IPS-20b (cell line): ENCODE measurements at regions not wholly inside any gene's neighbourhood (a gene's known extent, or its start where the extent isn't known, plus 50 kb on each side); places are given as distances from the start of the nearest gene placed in this dataset.

Source experiments
- H3K27ac ChIP-seq: one replicate; pipeline ENCODE4 v1.5.1; 2013; ENCODE audit warnings: low read length
- H3K27me3 ChIP-seq: 2 replicates; pipeline ENCODE4 v1.6.1; 2013; ENCODE audit warnings: mild to moderate bottlenecking, low read length, inconsistent platforms; ENCODE audit not compliant: insufficient read depth
- H3K36me3 ChIP-seq: 2 replicates; pipeline ENCODE4 v1.6.1; 2013; ENCODE audit warnings: low read depth, mild to moderate bottlenecking, inconsistent platforms, low read length, moderate library complexity; ENCODE audit not compliant: insufficient read depth
- H3K4me1 ChIP-seq: 2 replicates; pipeline ENCODE4 v1.6.1; 2013; ENCODE audit warnings: mild to moderate bottlenecking, control low read depth, inconsistent platforms, low read length, moderate library complexity; ENCODE audit not compliant: insufficient read depth
- H3K4me3 ChIP-seq: 2 replicates; pipeline ENCODE4 v1.5.1; 2013; ENCODE audit warnings: mild to moderate bottlenecking, low read length, inconsistent platforms
- H3K9ac ChIP-seq: 2 replicates; pipeline ENCODE4 v1.6.1; 2013; ENCODE audit warnings: low read depth, mild to moderate bottlenecking, inconsistent platforms, low read length, moderate library complexity
- H3K9me3 ChIP-seq: 2 replicates; pipeline ENCODE4 v1.6.1; 2013; ENCODE audit warnings: mild to moderate bottlenecking, low read depth, low read length, inconsistent platforms; ENCODE audit not compliant: insufficient read depth

DNA sequence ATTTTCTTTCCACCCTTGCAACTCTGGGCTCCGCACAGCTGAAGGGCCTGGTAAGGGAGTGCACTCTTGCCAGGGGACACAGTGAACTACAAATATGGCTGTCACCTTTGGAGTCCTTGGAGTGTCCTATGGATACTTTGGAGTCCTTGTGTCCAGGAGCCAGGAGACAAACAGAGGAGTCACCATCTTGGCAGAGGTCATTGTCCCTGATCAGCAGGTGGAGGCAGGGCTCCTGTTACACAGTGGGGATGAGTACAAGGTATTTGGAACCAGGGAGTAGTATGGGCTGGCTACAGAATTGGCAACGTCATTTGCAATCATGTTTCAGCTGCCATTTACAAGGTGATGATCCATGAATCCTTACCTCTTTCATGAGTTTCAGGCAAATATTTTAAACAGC, 132.5 kb downstream of the FAM161A start:
- no peak overlapping the region for H3K4me3 ChIP-seq
- no peak overlapping the region for H3K27ac ChIP-seq
- no peak overlapping the region for H3K9ac ChIP-seq
- no peaks in the 10 kb centered on the region for H3K4me1 ChIP-seq
- no peaks in the 10 kb centered on the region for H3K9me3 ChIP-seq
- H3K27me3 ChIP-seq, result no peaks in the 10 kb centered on the region
- no peaks in the 10 kb centered on the region for H3K36me3 ChIP-seq

DNA sequence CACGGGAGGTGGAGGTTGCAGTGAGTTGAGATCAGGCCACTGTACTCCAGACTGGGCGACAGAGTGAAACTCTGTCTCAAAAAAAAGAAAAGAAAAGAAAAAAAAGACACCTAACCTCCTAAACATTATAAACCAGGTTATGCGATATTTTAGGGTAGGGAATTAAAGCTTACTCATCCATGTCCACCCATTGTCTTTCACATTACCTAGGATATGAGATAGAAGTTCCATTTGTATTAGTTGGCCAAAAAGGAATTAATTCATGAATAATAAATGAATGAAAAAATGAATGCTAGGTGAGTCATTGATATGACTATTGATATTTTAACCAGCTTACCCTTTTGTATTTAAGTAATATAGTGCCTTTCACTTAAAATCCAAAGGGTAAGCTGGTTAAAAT, 132.9 kb downstream of the FAM161A start:
- H3K9ac ChIP-seq, result no peak overlapping the region
- no peak overlapping the region for H3K27ac ChIP-seq
- H3K27me3 ChIP-seq, result no peaks in the 10 kb centered on the region
- H3K4me3 ChIP-seq, result no peak overlapping the region
- no peaks in the 10 kb centered on the region for H3K4me1 ChIP-seq
- H3K36me3 ChIP-seq, result no peaks in the 10 kb centered on the region
- no peaks in the 10 kb centered on the region for H3K9me3 ChIP-seq

GRCh38 chr2:61718965-61719364, 134.9 kb downstream of the FAM161A start:
- no peak overlapping the region for H3K9ac ChIP-seq
- H3K27me3 ChIP-seq, result no peaks in the 10 kb centered on the region
- H3K4me1 ChIP-seq, result no peaks in the 10 kb centered on the region
- no peaks in the 10 kb centered on the region for H3K9me3 ChIP-seq
- no peaks in the 10 kb centered on the region for H3K36me3 ChIP-seq
- no peak overlapping the region for H3K4me3 ChIP-seq
- no peak overlapping the region for H3K27ac ChIP-seq

DNA sequence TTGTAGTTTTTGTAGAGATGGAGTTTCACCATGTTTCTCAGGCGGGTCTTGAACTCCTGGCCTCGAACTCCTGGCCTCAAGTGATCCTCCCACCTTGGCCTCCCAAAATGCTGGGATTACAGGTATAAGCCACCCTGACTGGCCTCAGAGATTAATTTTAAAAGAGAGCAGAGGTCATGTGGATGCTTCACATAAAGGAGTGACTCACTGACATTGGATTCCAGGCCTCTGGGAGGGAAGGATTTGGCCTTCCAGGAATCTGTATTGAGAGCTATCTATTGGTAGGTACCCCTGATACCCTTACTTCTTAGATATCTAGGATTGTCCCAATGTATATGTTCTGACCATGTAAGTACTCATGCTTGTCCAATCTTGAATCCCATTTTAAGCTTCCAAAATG, 138.4 kb downstream of the FAM161A start:
- H3K9me3 ChIP-seq, result no peaks in the 10 kb centered on the region
- no peaks in the 10 kb centered on the region for H3K36me3 ChIP-seq
- no peaks in the 10 kb centered on the region for H3K27me3 ChIP-seq
- H3K4me3 ChIP-seq, result no peak overlapping the region
- no peaks in the 10 kb centered on the region for H3K4me1 ChIP-seq
- H3K9ac ChIP-seq, result no peak overlapping the region
- no peak overlapping the region for H3K27ac ChIP-seq

DNA sequence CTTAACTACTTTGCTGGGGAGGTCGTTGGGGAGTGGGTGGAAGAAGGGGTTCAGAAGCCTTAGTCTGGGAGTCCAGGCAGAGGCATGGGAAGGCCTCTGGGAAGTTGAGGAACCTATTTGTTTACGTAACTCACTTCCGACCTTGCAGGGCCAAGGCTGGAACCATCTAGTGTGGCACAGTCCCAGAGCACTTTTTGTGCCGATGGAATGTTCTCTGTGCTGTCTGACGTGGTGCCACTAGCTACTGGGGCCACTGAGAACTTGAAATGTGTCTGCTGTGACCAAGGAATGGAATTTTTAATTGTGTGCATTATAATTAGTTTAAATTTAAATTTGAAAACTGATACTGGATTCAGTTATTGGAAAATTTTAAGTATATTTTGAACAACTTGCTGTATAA, 139.7 kb downstream of the FAM161A start:
- Histone ChIP-seq H3K4me1 (no peaks in the 10 kb centered on the region), H3K9me3 (no peaks in the 10 kb centered on the region), H3K27me3 (no peaks in the 10 kb centered on the region), H3K36me3 (no peaks in the 10 kb centered on the region), H3K9ac (no peak overlapping the region), H3K27ac (no peak overlapping the region), H3K4me3 (no peak overlapping the region)

GRCh38 chr2:61713457-61713856, 140.4 kb downstream of the FAM161A start:
- Histone ChIP-seq H3K36me3 (no peaks in the 10 kb centered on the region), H3K9me3 (no peaks in the 10 kb centered on the region), H3K9ac (no peak overlapping the region), H3K4me3 (no peak overlapping the region), H3K4me1 (no peaks in the 10 kb centered on the region), H3K27ac (no peak overlapping the region), H3K27me3 (no peaks in the 10 kb centered on the region)

DNA sequence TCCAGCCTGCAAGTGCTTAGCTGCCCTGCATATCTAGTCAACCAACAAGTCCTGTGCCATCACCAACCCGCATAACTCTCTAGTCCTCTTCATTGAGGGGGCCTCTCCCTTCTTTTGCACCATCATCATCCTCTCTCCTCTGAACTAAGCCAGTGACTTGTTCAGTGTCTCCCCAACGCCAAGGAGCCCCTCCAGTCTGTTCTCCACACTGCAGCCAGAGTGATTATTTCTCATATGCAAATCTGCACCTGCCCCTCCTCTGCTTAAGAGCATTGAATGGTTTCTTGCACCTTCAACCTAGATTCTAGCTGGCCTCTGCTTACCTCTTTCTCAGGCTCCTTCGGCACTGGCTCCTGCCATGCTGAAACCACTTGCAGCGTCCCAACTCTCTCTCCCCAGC, 141.8 kb downstream of the FAM161A start:
- Histone ChIP-seq H3K9me3 (no peaks in the 10 kb centered on the region), H3K27ac (no peak overlapping the region)

GRCh38 chr2:61710711-61711110, 143.1 kb downstream of the FAM161A start:
- H3K36me3 ChIP-seq, result no peaks in the 10 kb centered on the region
- no peak overlapping the region for H3K9ac ChIP-seq
- no peaks in the 10 kb centered on the region for H3K27me3 ChIP-seq
- H3K4me3 ChIP-seq, result no peak overlapping the region
- no peaks in the 10 kb centered on the region for H3K4me1 ChIP-seq
- no peaks in the 10 kb centered on the region for H3K9me3 ChIP-seq
- H3K27ac ChIP-seq, result no peak overlapping the region

More for the DNA sequence above, 141.8 kb downstream of the FAM161A start:
- no peaks in the 10 kb centered on the region for H3K4me1 ChIP-seq
- H3K4me3 ChIP-seq, result no peak overlapping the region
- no peaks in the 10 kb centered on the region for H3K27me3 ChIP-seq
- no peaks in the 10 kb centered on the region for H3K36me3 ChIP-seq
- H3K9ac ChIP-seq, result no peak overlapping the region

DNA sequence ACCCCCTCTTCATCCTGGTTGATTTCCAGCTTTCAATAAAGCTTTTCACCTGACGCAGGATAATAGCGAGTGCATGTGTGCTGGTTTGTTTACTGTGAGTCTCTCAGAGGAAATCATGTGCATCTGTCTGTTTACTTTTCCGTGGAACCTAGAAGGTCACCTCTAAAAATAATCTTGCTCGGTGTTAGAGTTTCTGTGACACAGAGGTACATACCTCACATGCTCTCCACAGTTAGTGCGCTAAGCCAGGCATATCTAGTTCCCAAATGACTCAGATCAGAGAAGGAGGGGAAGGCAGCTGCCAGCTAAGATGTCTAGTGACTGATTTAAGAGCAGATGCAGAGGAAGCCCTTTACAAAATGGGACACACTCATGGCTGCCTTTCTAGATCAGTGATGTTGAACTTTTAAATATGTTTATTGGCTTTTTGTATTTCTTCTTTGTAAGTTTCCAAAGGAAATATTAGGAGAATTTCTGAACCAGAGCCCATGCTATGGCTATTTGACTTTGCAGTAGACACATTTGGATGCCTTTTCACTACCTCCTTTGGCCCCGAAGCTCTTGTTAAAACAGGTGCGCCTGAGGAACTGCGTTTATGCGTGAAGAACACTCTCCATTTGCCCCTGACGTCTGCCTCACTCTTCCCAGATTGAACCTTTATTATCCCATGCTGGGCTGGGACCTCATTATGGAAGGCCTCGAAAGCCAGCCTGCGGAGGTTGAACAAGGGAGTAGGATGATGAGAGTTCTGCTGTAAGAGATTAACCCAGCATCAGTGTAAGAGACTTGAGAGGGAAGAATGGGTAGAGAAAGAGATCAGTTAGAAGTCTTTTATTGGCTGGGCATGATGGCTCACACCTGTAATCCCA, 145.6 kb downstream of the FAM161A start:
- Histone ChIP-seq H3K36me3 (no peaks in the 10 kb centered on the region), H3K27me3 (no peaks in the 10 kb centered on the region), H3K4me1 (no peaks in the 10 kb centered on the region), H3K9me3 (no peaks in the 10 kb centered on the region), H3K4me3 (no peak overlapping the region), H3K9ac (no peak overlapping the region), H3K27ac (no peak overlapping the region)

GRCh38 chr2:61705625-61706024, 148.2 kb downstream of the FAM161A start:
- H3K4me1 ChIP-seq, result no peaks in the 10 kb centered on the region

GRCh38 chr2:61704364-61704763, 149.5 kb downstream of the FAM161A start:
- H3K4me3 ChIP-seq, result no peak overlapping the region
- no peaks in the 10 kb centered on the region for H3K4me1 ChIP-seq
- H3K9me3 ChIP-seq, result no peaks in the 10 kb centered on the region
- no peaks in the 10 kb centered on the region for H3K36me3 ChIP-seq
- no peak overlapping the region for H3K27ac ChIP-seq
- no peak overlapping the region for H3K9ac ChIP-seq
- H3K27me3 ChIP-seq, result no peaks in the 10 kb centered on the region

More at GRCh38 chr2:61705625-61706024, 148.2 kb downstream of the FAM161A start:
- Histone ChIP-seq H3K27me3 (no peaks in the 10 kb centered on the region), H3K4me3 (no peak overlapping the region), H3K27ac (no peak overlapping the region), H3K9ac (no peak overlapping the region), H3K36me3 (no peaks in the 10 kb centered on the region), H3K9me3 (no peaks in the 10 kb centered on the region)

DNA sequence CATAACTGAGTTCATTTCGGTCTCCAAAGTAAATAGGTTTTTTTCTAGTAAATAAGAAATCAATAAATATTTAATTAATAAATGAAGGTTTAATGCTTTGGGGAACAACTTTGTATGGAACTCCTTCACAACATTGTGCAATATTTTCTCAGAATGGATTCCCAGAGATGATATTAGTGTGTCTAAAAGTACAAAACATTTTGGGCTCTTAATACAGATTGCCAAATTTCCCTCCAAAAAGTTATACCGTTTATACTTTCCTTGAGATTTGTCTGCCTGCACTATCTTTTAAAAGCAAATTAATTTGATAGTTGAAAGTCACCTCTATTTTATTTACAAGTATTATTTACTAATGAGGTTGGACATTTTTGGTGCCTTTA, 151.8 kb downstream of the FAM161A start:
- H3K36me3 ChIP-seq, result no peaks in the 10 kb centered on the region
- no peaks in the 10 kb centered on the region for H3K9me3 ChIP-seq
- H3K4me3 ChIP-seq, result no peak overlapping the region
- no peak overlapping the region for H3K9ac ChIP-seq
- no peak overlapping the region for H3K27ac ChIP-seq
- H3K27me3 ChIP-seq, result no peaks in the 10 kb centered on the region
- H3K4me1 ChIP-seq, result no peaks in the 10 kb centered on the region
